Stimulated activated CD4-positive, alpha-beta T cell treated with anti-CD3 and anti-CD28 coated beads, Interleukin-1b, Interleukin-23, amount 100 ng/mL, for 24 hours (primary cell): ENCODE measurements at regions not wholly inside any gene's neighbourhood (a gene's known extent, or its start where the extent isn't known, plus 50 kb on each side); places are given as distances from the start of the nearest gene placed in this dataset.

Source experiments
- DNase-seq, 4 experiments: peaks; one replicate each; pipeline ENCODE4 v3.0.0-alpha.2; 2020; ENCODE audit warnings: low read depth in 4 of 4, low spot score in 1 of 4

DNA sequence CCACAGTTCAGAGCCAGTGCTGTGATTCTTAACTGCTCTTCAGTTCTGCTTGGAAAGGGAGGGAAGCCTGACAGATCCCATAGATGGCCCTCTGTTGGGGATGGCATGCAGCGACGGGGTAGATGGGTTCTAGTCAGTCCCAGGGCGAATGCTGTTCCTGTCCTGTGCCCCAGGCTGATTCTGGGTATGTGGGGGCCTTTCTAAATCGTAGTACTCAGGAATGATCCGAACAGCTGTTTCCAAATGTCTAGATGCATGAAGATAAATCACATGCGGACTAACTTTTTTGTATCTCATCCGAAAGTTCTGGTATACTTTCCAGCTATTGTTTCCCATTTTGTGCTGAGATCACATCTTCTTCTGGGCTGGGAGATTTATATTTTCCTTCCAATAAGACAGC, 186.0 kb upstream of the MKI67 start:
- no peak for DNase-seq

GRCh38 chr10:128314686-128315085, 188.5 kb upstream of the MKI67 start:
- DNase-seq = no peak

- DNase-seq = no peak
These were observed 190.0 kb upstream of the MKI67 start for GRCh38 chr10:128316121-128316726.

- DNase-seq = no peak
These were observed 190.7 kb upstream of the MKI67 start for GRCh38 chr10:128316925-128317324.

- DNase-seq = no peak
These were observed 192.1 kb upstream of the MKI67 start for GRCh38 chr10:128318366-128318765.

GRCh38 chr10:128318913-128319312, 192.7 kb upstream of the MKI67 start:
- DNase-seq = no peak

DNA sequence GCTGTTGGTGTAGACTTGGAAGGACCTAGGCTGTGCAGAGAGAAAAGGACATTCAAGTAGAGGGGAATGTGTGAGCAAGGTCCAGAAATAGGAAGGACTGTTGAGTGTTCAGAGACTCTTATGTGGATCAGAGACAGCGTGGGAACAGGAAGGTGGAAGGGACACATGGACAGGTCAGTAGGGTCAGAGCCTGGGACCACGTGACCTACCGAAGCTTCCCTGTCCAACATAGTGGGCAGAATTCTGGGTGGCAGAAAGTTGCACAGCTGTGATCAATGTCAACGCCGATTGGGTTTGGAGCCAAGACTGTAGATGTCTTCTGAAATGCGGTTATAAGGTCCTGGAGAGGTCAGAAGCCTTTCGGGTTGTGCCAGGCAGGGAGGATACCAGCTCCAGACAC, 195.9 kb upstream of the MKI67 start:
- DNase-seq = no peak

- DNase-seq = no peak
These were observed 196.7 kb upstream of the MKI67 start for GRCh38 chr10:128322950-128323349.

GRCh38 chr10:128324058-128324827, 198.0 kb upstream of the MKI67 start:
- DNase-seq = no peak

DNA sequence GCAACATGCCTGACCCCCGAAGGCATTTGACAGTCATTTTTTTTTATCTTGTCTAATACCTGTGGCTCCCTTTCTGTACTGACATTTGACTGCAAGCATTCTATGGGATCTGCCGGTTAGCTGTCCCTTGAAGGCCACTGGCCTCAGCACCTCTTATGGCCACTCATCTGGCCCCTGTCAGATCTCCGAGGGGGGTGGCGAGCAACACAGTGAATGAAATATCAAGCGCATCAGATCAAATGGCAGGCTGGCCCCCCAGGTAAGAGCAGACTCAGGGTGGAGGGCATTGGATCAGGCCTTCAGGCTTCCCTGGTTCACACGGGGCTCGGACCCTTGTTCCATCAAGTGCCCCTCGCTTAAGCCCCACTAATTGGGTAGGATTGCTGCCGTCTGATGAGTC, 199.6 kb upstream of the MKI67 start:
- DNase-seq = no peak

GRCh38 chr10:128326251-128326650, 200.0 kb upstream of the MKI67 start:
- no peak for DNase-seq

DNA sequence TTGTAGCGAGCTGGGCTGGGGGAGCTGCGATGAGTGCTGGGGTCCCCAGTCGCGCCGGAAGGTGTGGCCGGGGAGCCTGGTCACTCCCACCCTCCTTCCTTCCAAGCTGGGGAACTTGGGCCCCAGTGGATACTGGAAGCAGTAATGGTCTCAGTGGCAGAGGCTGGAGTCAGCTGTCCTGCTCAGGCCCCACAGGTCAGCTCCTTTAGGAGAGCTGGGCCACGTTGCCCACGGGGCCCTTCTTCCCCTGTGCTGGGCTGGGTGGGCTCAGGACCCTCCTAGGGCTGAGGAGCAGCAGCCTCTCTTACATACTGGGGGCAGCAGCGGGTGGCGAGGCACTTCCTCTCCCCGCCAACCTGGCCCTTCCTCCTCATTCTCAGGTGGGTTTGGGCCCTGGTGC, 200.6 kb upstream of the MKI67 start:
- DNase-seq = no peak

- DNase-seq = no peak
These were observed 210.2 kb upstream of the MKI67 start for GRCh38 chr10:128336401-128336800.

DNA sequence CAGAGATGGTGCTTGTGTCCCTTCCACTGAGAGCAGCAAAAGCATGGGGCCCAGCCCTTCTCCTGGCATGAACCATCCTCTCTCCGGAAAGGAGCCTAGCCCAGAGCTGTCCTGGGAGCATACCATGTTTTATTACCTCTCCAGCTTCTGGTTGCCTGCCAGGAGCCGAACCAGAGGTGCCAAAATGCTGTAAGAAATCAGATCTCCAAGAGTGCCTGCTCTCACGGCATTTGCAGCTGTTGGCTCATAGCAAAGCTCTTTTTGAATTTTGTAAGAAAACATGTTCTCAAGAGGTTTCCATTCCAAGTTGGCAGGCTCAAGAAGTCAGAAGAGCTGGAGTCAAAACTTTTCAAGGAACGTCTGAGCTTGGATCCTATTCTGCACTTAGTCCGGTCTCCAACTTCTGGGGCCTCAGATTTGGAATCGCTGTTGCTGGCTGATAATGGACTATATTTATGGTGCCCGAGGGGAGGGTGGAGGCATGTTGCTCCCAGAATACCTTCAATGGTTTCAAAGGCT, 211.7 kb upstream of the MKI67 start:
- no peak for DNase-seq

GRCh38 chr10:128338951-128339350, 212.7 kb upstream of the MKI67 start:
- DNase-seq = no peak

- DNase-seq = no peak
These were observed 213.5 kb upstream of the MKI67 start for GRCh38 chr10:128339753-128340152.

- DNase-seq = no peak
These were observed 219.1 kb upstream of the MKI67 start for GRCh38 chr10:128345353-128345752.

DNA sequence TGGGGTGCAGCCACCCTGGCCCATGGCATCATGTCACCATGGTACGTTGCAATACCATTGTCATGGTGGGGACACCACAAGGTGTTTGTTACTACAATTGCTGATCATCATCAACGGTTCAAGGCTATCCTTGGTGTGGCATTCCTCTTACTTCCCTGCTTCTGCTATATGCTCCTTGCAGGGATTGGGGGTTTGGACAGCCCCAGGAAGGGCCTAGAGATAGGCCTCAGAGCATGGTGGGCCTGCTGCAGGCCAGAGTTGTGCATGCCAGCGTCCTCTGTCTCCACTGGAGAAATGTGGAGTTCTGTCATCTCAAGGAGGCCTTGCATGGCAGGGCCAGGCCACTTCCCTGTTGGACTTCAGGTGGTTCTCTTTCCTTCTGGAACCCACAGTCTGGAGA, 234.6 kb upstream of the MKI67 start:
- DNase-seq = no peak

- no peak for DNase-seq
These were observed 235.3 kb upstream of the MKI67 start for GRCh38 chr10:128361487-128361886.

DNA sequence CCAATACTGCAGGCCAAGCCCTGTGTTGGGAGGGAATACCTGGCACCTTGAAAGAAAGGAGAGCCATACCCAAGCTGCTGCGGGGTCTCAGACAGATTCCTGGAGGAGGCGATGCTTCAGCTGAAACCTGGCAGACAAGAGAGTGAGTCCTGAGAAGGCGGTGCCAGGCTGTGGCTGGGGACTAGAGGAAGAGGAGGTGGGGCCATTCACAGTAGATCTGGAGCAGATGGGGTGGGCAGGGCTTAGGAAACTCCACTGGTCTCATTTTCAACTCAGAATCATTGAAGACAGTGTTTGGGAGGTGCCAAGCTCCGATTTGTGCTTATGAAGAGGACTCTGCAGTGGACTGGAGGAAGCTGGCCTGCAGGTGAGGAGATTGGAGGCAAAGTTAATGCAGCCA, 236.3 kb upstream of the MKI67 start:
- no peak for DNase-seq

GRCh38 chr10:128364631-128365030, 238.4 kb upstream of the MKI67 start:
- DNase-seq = no peak

- DNase-seq = no peak
These were observed 239.0 kb upstream of the MKI67 start for GRCh38 chr10:128365156-128365725.
